IMR-90 (cell line): ENCODE measurements at regions not wholly inside any gene's neighbourhood (a gene's known extent, or its start where the extent isn't known, plus 50 kb on each side); places are given as distances from the start of the nearest gene placed in this dataset.

Experiments
- ATAC-seq: fragments of 200-7000 bp; cut with Tn5 transposase; 2 replicates; pipeline ENCODE4 v1.9.1; 2020; ENCODE audit warnings: low read depth, mild to moderate bottlenecking, moderate library complexity
- BruUV-seq: library from RNA; stranded (reverse); fragments of 400-500 nt; replicated peaks from 2 replicates; lab custom pipeline; 2021; lab: Mats Ljungman, UMichigan
- CTCF ChIA-PET: fragments of 300-600 bp; formaldehyde crosslinking; extraction: SDS; loops from one replicate; lab custom pipeline; 2021; ENCODE audit warnings: antibody characterized with exemption; lab: Yijun Ruan, JAX
- POLR2A ChIA-PET: fragments of 300-600 bp; sonication (Branson Sonifier 250); formaldehyde crosslinking; loops from one replicate; lab custom pipeline; 2022; ENCODE audit warnings: antibody characterized with exemption; ENCODE audit not compliant: unreplicated experiment; lab: Charles Lee
- DNase-seq: peaks from one replicate; pipeline ENCODE4 v3.0.0; 2013
- H2AFZ ChIP-seq: replicated peaks from 2 replicates; pipeline ENCODE3; 2013; ENCODE audit warnings: low read length, mild to moderate bottlenecking; ENCODE audit not compliant: poor library complexity
- H2AK5ac ChIP-seq: 2 replicates; pipeline ENCODE4 v1.6.1; 2013; ENCODE audit warnings: low read depth, low read length, inconsistent platforms
- H2AK9ac ChIP-seq: replicated peaks from 2 replicates; pipeline ENCODE3; 2013; ENCODE audit warnings: mild to moderate bottlenecking, low read depth, low read length, moderate library complexity; ENCODE audit not compliant: poor library complexity
- H2BK120ac ChIP-seq: 2 replicates; pipeline ENCODE4 v1.6.1; 2013; ENCODE audit warnings: low read depth, low read length, inconsistent platforms
- H2BK15ac ChIP-seq: 3 replicates; pipeline ENCODE4 v1.6.1; 2013; ENCODE audit warnings: low read depth, low read length, inconsistent platforms
- H2BK20ac ChIP-seq: 2 replicates; pipeline ENCODE4 v1.6.1; 2013; ENCODE audit warnings: low read depth, mild to moderate bottlenecking, inconsistent platforms, low read length, moderate library complexity
- H2BK5ac ChIP-seq: 2 replicates; pipeline ENCODE4 v1.6.1; 2013; ENCODE audit warnings: mild to moderate bottlenecking, low read depth, low read length, inconsistent platforms; ENCODE audit not compliant: poor library complexity, severe bottlenecking
- H3K14ac ChIP-seq: replicated peaks from 2 replicates; pipeline ENCODE4 v1.6.1; 2013; ENCODE audit warnings: low read depth, low read length, inconsistent platforms
- H3K18ac ChIP-seq: 2 replicates; pipeline ENCODE4 v1.6.1; 2013; ENCODE audit warnings: low read depth, low read length, control low read depth
- H3K23ac ChIP-seq: 2 replicates; pipeline ENCODE4 v1.6.1; 2013; ENCODE audit warnings: low read depth, low read length, inconsistent platforms
- H3K27ac ChIP-seq: 2 replicates; pipeline ENCODE4 v1.5.1; 2013; ENCODE audit warnings: mild to moderate bottlenecking, control low read depth, low read length; ENCODE audit not compliant: insufficient read depth
- H3K27me3 ChIP-seq: 2 replicates; pipeline ENCODE4 v1.6.1; 2013; ENCODE audit warnings: low read length; ENCODE audit not compliant: control insufficient read depth, insufficient read depth
- H3K36me3 ChIP-seq: 2 replicates; pipeline ENCODE4 v1.6.1; 2013; ENCODE audit warnings: low read length, mixed read lengths; ENCODE audit not compliant: control insufficient read depth, insufficient read depth
- H3K4ac ChIP-seq: 2 replicates; pipeline ENCODE4 v1.6.1; 2013; ENCODE audit warnings: low read depth, low read length, inconsistent platforms
- H3K4me1 ChIP-seq: 2 replicates; pipeline ENCODE4 v1.6.1; 2013; ENCODE audit warnings: low read length, mixed read lengths; ENCODE audit not compliant: control insufficient read depth, insufficient read depth
- H3K4me2 ChIP-seq: 2 replicates; pipeline ENCODE4 v1.6.1; 2013; ENCODE audit warnings: low read depth, mild to moderate bottlenecking, control low read depth, low read length, moderate library complexity
- H3K4me3 ChIP-seq: 2 replicates; pipeline ENCODE4 v1.5.1; 2013; ENCODE audit warnings: low read depth, mild to moderate bottlenecking, control low read depth, low read length, moderate library complexity; ENCODE audit not compliant: insufficient read depth
- H3K56ac ChIP-seq: 2 replicates; pipeline ENCODE4 v1.6.1; 2013; ENCODE audit warnings: low read length, inconsistent platforms; ENCODE audit not compliant: insufficient read depth; ENCODE audit errors: extremely low read depth
- H3K79me1 ChIP-seq, 2 experiments: 2 replicates each; pipeline ENCODE4 v1.6.1; 2013; ENCODE audit warnings: low read length in 2 of 2, inconsistent platforms in 1 of 2, low read depth in 1 of 2
- H3K9ac ChIP-seq: 2 replicates; pipeline ENCODE4 v1.6.1; 2013; ENCODE audit warnings: low read depth, low read length, control low read depth
- H3K9me1 ChIP-seq: 2 replicates; pipeline ENCODE4 v1.6.1; 2013; ENCODE audit warnings: low read length, inconsistent platforms; ENCODE audit not compliant: insufficient read depth
- H3K9me3 ChIP-seq: 2 replicates; pipeline ENCODE4 v1.6.1; 2013; ENCODE audit warnings: low read length; ENCODE audit not compliant: control insufficient read depth, insufficient read depth
- H4K20me1 ChIP-seq: 2 replicates; pipeline ENCODE4 v1.6.1; 2013; ENCODE audit warnings: low read length, inconsistent platforms; ENCODE audit not compliant: insufficient read depth
- H4K5ac ChIP-seq: 2 replicates; pipeline ENCODE4 v1.6.1; 2013; ENCODE audit warnings: mild to moderate bottlenecking, low read depth, low read length, control low read depth
- H4K8ac ChIP-seq, 2 experiments: 2 replicates each; pipeline ENCODE4 v1.6.1; 2013; ENCODE audit warnings: low read depth in 2 of 2, low read length in 2 of 2, control low read depth in 1 of 2, inconsistent platforms in 1 of 2
- H4K91ac ChIP-seq: 2 replicates; pipeline ENCODE4 v1.6.1; 2013; ENCODE audit warnings: low read depth, low read length, inconsistent platforms; ENCODE audit not compliant: insufficient read depth
- BHLHE40 ChIP-seq: fragments of 150-350 bp; IDR thresholded peaks from 2 replicates; pipeline ENCODE4 v1.6.1; 2016; ENCODE audit warnings: mild to moderate bottlenecking, low read depth, low read length
- CEBPB ChIP-seq: IDR thresholded peaks from 2 replicates; pipeline ENCODE4 v1.6.1; 2012; ENCODE audit warnings: low read depth, low read length, improper control_type of control experiment
- CHD1 ChIP-seq: IDR thresholded peaks from 2 replicates; pipeline ENCODE4 v1.6.1; 2012; ENCODE audit warnings: low read depth, low read length, improper control_type of control experiment
- FOS ChIP-seq: fragments of 150-350 bp; IDR thresholded peaks from 2 replicates; pipeline ENCODE4 v1.6.1; 2016; ENCODE audit warnings: low read depth, low read length
- MAFK ChIP-seq: IDR thresholded peaks from 2 replicates; pipeline ENCODE4 v1.6.1; 2012; ENCODE audit warnings: low read depth, low read length, improper control_type of control experiment
- MAZ ChIP-seq: IDR thresholded peaks from 2 replicates; pipeline ENCODE4 v1.6.1; 2012; ENCODE audit warnings: low read depth, mild to moderate bottlenecking, low read length, improper control_type of control experiment, moderate library complexity, borderline replicate concordance
- MXI1 ChIP-seq: IDR thresholded peaks from 2 replicates; pipeline ENCODE4 v1.6.1; 2012; ENCODE audit warnings: low read depth, mild to moderate bottlenecking, low read length, moderate library complexity, borderline replicate concordance
- NFE2L2 ChIP-seq: fragments of 150-350 bp; IDR thresholded peaks from 2 replicates; pipeline ENCODE4 v1.6.1; 2016; ENCODE audit warnings: low read depth, mild to moderate bottlenecking, low read length
- POLR2A ChIP-seq: IDR thresholded peaks from 2 replicates; pipeline ENCODE4 v1.6.1; 2012; ENCODE audit warnings: mild to moderate bottlenecking, low read depth, low read length
- RAD21 ChIP-seq: IDR thresholded peaks from 2 replicates; pipeline ENCODE4 v1.6.1; 2012; ENCODE audit warnings: low read length, improper control_type of control experiment
- RCOR1 ChIP-seq: IDR thresholded peaks from 2 replicates; pipeline ENCODE4 v1.6.1; 2012; ENCODE audit warnings: mild to moderate bottlenecking, low read length, improper control_type of control experiment; ENCODE audit not compliant: insufficient replicate concordance
- RFX5 ChIP-seq: IDR thresholded peaks from 2 replicates; pipeline ENCODE4 v1.8.0; 2012; ENCODE audit warnings: low read depth, mild to moderate bottlenecking, low read length, moderate library complexity
- SMC3 ChIP-seq: fragments of 150-350 bp; IDR thresholded peaks from 2 replicates; pipeline ENCODE4 v1.6.1; 2016; ENCODE audit warnings: low read depth, mild to moderate bottlenecking, antibody characterized with exemption, low read length, moderate library complexity
- WGBS, 2 experiments: methylation state at CpG; one replicate each; pipeline versions ENCODE4 v1.1.5 to v1.1.7; 2013; ENCODE audit warnings: missing lambda C conversion rate in 2 of 2; ENCODE audit not compliant: insufficient read length in 1 of 2; ENCODE audit errors: extremely low coverage in 2 of 2; 5-methylcytosine and 5-hydroxymethylcytosine counted together
- dilution Hi-C: fragments of 300-500 bp; cut with HindIII; formaldehyde crosslinking; loops from one replicate; pipeline ENCODE4 v1.14.3; 2018; ENCODE audit warnings: low sequenced_read_pairs; ENCODE audit not compliant: unreplicated experiment
- in situ Hi-C: fragments of 300-500 bp; cut with MboI; formaldehyde crosslinking; loops from 3 replicates; pipeline ENCODE4 v1.14.3; 2019; ENCODE audit warnings: low sequenced_read_pairs, inconsistent platforms, mixed read lengths
- intact Hi-C: fragments of 100-400 bp; cut with micrococcal nuclease; formaldehyde crosslinking; loops from 2 replicates; pipeline ENCODE4 v1.10.0; 2022
- TF ChIP-seq, protein P1 (sequence below): fragments of 150-350 bp; IDR thresholded peaks from 2 replicates; pipeline ENCODE4 v1.6.1; 2016; ENCODE audit warnings: low read depth, mild to moderate bottlenecking, low read length, moderate library complexity, borderline replicate concordance
- TF ChIP-seq, protein P2 (sequence below): fragments of 150-350 bp; IDR thresholded peaks from 2 replicates; pipeline ENCODE4 v1.6.1; 2017; ENCODE audit warnings: mild to moderate bottlenecking, antibody characterized with exemption, low read length, low read depth

DNA sequence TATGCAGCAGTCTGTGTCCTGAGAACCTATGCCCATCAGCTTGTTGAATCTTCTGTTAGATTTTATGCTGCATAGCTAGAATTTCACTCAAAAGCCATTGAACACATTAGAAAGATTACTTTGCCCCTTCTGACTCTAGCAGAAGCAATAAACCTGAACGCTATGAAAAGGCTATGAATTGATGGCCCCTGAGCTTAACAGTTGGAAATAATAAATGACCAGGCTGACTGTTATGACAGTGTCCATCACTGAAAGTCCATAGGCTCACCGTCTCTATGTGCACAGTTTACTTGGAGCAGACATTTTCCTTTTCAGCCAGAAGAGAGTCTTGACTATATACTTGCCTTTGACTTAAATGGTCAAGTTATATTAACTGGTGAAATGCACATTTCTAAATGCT, 1618.8 kb upstream of the ACVR2A start:
- no peak overlapping the region for H3K27ac ChIP-seq
- no peak overlapping the region for H2BK20ac ChIP-seq
- no peak overlapping the region for H2AK5ac ChIP-seq
- H4K20me1 ChIP-seq = no peaks in the 10 kb centered on the region
- no peak overlapping the region for H3K18ac ChIP-seq
- no peak overlapping the region for H4K8ac ChIP-seq
- no peak overlapping the region for H3K56ac ChIP-seq
- DNase-seq (no peak), ATAC-seq (no peak)
- POLR2A ChIA-PET = no interaction called here
- H3K9me3 ChIP-seq = no peaks in the 10 kb centered on the region
- intact Hi-C loops = no loop called here
- no peak overlapping the region for H3K14ac ChIP-seq
- in situ Hi-C loops = no loop called here
- H3K36me3 ChIP-seq = no peaks in the 10 kb centered on the region
- H3K4me1 ChIP-seq = 0 out of 2 replicates have a peak, but pooled peaks cover 2% of the 10 kb centered on the region
- H3K9ac ChIP-seq = no peak overlapping the region
- CTCF ChIA-PET = no interaction called here
- no peak overlapping the region for H2AFZ ChIP-seq
- H2BK5ac ChIP-seq = no peak overlapping the region
- H3K23ac ChIP-seq = no peak overlapping the region
- no peaks in the 10 kb centered on the region for H3K9me1 ChIP-seq
- H2AK9ac ChIP-seq = no peak overlapping the region
- no peak overlapping the region for H2BK120ac ChIP-seq
- no CpG with 5 or more reads among the region's 2 CpGs for WGBS, 2 experiments
- no peaks in the 10 kb centered on the region for H3K79me1 ChIP-seq
- H2BK15ac ChIP-seq = no peak overlapping the region
- H4K5ac ChIP-seq = no peak overlapping the region
- no peak overlapping the region for H4K91ac ChIP-seq
- no peak overlapping the region for H3K4ac ChIP-seq
- no peak overlapping the region for H3K4me2 ChIP-seq
- H3K27me3 ChIP-seq = no peaks in the 10 kb centered on the region
- no TSS peak for BruUV-seq
- no peak overlapping the region for H3K4me3 ChIP-seq
- dilution Hi-C loops = no loop called here
- TF ChIP-seq, protein P1, sequence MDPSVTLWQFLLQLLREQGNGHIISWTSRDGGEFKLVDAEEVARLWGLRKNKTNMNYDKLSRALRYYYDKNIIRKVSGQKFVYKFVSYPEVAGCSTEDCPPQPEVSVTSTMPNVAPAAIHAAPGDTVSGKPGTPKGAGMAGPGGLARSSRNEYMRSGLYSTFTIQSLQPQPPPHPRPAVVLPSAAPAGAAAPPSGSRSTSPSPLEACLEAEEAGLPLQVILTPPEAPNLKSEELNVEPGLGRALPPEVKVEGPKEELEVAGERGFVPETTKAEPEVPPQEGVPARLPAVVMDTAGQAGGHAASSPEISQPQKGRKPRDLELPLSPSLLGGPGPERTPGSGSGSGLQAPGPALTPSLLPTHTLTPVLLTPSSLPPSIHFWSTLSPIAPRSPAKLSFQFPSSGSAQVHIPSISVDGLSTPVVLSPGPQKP = no peak
- TF ChIP-seq SMC3 (no peak), MAFK (no peak), MAZ (no peak), RFX5 (no peak), FOS (no peak), CEBPB (no peak), MXI1 (no peak), BHLHE40 (no peak), POLR2A (no peak), CHD1 (no peak), RAD21 (no peak), NFE2L2 (no peak), RCOR1 (no peak)
- TF ChIP-seq, protein P2, sequence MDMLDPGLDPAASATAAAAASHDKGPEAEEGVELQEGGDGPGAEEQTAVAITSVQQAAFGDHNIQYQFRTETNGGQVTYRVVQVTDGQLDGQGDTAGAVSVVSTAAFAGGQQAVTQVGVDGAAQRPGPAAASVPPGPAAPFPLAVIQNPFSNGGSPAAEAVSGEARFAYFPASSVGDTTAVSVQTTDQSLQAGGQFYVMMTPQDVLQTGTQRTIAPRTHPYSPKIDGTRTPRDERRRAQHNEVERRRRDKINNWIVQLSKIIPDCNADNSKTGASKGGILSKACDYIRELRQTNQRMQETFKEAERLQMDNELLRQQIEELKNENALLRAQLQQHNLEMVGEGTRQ = no peak
